ENCODE measurements at regions not wholly inside any gene's neighbourhood (a gene's known extent, or its start where the extent isn't known, plus 50 kb on each side); places are given as distances from the start of the nearest gene placed in this dataset.
A peak's percentile ranks its signal among the peaks of the same experiment; 100 is the strongest.
"Not testable (repeated sequence)": the region's sequence is repeated elsewhere in the genome, so short reads cannot be mapped to it uniquely, and the experiment has no call there.

DNA sequence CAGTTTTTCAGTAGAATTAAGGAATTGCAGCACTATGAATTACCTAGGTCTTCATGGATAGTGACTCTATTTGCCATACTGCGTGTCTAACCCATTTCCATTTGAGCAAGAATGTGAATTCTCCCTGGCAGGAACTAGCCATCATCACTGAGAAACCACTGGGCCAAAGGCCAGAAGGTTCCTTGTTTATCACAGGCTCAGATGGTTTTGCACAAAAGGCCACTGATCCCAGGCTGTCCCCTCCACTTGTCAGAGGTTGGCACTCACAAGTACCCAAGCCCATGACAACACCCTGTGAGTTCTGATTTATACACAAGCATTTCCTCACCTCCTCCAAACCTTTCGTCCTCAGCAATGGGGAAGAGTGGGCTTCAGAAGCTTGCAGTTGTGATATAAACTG is 131.8 kb downstream of the FOXB1 start:
- no peak for DNase-seq (ENCODE audit: low read depth)

DNA sequence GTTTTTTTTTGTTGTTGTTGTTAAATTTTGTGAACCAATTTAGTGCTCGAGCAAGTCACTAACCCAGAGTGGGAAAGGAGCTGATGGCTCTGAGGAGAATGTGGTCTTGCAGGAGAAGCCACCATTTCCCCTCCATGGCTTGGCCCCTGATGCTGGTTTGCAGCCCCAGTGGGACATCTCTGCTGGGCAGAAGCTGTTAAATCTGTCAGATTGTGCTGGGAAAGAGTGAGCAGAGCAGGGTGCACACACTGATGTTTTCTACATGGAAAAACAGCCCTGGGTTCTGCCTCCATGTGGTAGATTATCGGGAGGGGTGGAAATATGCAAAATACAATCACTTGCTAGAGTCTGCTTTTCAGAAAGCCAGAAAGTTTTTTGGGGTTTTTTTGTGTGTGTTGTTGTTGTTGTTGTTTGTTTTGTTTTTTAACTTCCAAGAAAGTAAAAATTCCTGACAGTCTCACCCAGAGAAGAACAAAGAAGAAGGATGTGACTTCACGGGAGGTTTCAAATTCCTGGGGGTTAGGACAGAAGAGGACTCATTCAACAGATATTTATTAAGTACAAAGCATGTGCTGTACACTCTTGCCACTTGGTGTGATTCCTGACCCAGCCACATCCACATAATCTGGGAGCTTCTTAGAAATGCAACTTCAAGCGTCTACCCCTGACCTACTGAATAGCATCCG is 133.7 kb downstream of the FOXB1 start:
- peak; percentile 46 for DNase-seq (ENCODE audit: low read depth)

DNA sequence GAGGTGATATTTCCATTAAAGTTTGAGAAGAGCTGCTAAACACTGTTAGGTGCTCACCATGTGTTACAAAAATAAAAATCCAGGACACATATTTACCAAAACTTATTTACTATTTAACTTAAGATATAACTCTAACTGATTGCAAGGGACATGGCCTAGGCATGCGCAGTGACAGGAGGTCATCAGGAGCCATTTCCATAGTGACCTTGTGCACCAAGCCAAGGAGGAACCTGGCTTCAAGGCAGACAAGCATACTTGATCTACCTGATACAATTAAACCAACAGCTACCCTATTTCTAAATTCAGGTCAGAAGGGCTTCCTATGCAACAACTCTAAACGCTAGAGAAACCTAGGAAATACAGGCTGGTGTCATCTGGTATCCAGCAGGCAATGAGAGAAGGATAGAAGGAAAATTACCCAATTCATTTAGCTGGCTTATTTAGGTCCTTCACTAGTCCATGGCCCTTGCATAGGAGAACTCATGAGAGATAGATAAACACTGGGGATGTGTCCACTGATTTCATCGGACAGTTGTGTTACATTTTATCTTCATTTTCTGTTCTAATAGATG is 134.4 kb downstream of the FOXB1 start:
- DNase-seq (ENCODE audit: low read depth) = no peak

DNA sequence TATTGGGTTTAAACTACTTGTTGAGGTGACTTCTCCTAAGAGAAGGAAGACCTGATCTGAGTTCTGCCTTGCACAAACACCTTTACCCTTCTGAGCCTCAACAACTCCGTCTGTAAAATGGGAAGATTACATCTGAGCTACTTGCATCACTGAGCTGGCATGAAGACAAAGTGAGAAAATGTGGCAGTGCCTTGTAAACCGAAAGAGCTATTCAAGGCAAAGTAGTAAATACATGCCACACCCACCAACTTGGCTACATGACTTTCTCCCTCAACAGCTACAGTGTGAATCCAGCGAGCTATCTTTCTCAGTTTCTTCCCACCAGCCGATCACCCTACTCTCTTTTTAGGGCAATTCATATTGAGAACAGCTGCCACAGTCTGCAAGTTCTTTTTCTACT is 148.3 kb downstream of the FOXB1 start:
- no peak for DNase-seq (ENCODE audit: low read depth)

DNA sequence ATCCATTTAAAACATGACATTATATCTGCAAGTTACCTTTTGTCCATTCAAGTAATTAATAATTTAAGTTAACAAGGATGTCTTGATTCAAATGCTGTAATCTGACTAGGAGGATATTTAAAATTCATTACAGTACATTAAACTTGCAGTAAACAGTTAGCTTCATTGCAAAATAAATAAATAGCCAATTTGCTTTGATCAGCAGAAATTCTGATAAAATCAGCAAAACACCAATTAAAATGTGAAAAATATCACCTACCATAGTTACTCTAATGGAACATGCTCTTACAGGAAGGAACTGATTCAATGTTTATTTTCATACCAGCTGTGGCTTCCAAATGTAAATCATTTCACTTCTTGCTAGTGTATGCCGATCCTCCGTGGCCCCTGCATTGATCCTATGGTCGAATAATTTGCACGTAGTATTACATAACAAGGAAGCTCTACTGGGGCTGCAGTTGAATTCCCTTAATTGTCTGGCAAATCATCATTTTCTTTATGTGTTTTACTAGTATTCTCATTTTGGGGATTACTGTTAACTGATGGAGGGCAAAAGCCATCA is 150.7 kb downstream of the FOXB1 start:
- no peak for DNase-seq (ENCODE audit: low read depth)

DNA sequence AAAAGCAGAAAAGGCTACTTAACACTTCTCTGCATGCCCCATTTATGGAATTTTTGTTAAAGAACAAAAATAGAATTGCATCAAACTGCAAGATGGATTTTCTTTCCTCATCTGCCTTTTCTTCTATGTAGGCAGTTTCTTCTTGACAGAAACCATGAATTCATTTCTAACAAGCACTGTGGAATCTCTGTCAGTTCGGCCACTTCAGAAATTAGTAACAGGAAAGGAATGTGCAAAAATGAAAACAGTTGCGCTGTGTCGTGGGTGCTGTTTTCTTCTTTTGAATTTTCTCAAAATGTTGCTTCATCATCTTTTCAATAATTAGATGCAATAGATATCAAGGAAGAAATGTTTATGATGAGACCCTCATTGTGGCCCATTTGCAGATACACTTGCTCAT is 151.6 kb downstream of the FOXB1 start:
- DNase-seq (ENCODE audit: low read depth) = peak; percentile 42

DNA sequence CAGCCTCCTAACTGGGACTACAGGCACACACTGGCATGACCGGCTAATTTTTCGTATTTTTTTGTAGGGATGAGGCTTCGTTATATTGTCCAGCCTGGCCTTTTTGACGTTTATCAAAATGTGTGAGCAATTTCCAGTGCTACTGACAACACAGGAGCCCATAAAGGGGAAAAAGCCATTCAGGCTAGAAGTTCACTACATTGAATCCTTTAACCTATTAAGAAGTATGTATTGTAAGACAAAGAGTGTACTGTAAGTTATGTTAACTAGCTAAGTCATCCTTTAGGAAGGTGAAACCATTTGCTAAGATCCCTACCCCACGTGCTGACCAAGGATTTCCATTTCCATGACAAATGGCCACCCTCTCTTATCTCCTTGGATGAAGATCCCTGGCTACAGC is 156.8 kb downstream of the FOXB1 start:
- DNase-seq (ENCODE audit: low read depth) = no peak

DNA sequence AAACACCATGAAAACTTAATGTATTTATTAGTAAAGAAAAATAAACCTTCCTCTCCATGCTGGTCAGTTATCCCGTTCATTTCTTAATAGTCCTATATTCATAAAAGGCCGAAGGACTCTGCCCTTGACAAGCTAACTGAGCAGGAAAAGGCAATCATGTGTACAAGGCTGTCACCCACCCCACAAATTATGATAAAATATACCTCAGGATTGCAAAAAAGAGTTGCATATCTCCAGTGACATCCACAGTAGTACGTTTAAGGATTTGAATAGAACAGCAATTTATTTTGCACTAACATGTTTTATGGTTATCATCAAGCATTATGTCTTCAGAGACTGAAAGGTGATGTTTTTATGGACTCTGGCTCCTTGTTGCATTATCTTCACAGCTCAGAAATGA is 157.6 kb downstream of the FOXB1 start:
- DNase-seq (ENCODE audit: low read depth) = no peak

DNA sequence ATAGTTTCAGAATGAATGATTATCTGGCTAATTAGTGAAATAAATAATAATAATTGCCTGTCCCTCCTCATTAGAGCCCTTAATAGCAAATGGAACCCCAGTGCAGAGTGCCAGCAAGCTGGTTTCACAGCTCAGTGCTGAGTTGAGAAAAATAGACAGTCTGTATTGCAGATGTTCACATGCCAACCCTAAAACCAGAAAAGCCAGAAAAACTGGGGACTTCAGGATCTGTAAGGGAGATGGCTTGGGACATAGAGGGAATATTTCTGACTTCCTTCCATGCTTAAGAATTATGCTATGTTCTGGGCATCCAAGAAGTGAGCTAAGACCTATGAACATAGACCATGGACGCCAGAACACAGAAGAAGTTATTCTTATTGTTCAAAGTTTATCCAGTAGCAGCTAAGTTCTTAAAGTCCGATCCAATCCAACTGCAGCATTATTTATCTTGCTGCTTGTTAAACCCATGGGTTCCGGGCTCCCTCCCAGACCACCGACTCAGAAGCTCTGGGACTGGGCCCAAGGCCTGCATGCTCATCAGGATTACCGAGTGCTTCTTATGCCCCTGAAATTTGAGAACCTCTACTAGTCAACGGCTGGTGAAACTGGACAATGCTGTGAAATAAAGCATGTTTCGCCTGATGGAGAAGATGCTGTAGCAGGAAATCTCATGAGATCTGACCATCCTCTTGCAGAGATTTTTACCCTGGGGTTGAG is 158.3 kb downstream of the FOXB1 start:
- DNase-seq (ENCODE audit: low read depth) = no peak

DNA sequence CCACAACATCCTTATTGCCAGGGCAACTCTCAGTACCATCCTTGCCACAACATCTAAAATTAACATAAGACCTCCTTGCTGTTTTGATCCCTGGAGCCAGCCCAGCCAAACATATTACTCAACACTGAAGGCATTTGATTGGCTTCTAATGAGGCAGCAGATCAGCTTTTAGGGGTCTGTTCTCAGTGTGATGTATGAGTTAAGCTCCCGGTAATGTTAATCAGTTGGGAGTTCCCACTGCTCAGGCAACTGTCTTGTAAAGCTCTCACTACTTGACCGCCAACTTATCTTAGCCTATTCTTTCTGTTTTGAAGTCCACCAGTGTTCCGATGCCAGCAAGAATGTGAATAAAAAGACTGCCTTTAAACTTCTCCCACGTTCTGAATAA is 158.9 kb downstream of the FOXB1 start:
- no peak for DNase-seq (ENCODE audit: low read depth)

DNA sequence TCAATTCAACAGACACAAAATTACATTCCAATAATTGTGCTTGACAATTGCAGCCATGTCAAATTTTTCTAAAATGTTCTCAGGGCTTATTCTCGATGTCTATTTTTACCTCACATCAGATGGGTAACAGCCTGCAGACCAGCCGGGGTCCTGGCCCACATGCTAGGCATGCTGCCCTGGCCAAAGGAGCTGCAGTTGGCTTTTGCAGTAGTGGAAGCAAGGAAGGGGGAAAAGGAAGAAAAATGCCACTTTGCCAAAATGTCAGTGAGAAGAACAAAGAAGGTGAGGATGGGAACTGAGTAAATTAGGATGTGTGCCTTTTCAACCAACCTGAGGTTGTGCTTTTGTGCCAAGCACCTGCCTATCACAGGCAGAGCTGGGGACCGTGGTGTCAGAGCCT is 161.0 kb downstream of the FOXB1 start:
- DNase-seq (ENCODE audit: low read depth) = no peak

DNA sequence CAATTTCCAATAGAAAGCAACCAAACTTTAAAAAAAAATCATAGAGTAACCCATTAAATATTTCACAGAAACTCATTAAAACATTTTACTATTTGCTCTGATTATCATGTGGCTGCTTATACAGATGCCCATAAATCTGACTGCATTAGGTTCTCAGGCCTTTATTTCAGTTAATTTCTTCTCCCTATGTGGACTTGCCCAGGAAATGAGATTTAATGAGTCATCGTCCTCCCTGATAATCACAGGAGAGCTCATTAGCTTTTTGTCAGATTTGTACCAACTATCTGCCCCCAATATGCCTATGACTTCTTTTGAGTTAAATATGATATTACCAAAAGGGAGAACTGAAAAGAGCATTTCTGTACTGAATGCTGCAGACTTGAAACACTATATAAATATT is 168.0 kb downstream of the FOXB1 start:
- DNase-seq (ENCODE audit: low read depth) = no peak

DNA sequence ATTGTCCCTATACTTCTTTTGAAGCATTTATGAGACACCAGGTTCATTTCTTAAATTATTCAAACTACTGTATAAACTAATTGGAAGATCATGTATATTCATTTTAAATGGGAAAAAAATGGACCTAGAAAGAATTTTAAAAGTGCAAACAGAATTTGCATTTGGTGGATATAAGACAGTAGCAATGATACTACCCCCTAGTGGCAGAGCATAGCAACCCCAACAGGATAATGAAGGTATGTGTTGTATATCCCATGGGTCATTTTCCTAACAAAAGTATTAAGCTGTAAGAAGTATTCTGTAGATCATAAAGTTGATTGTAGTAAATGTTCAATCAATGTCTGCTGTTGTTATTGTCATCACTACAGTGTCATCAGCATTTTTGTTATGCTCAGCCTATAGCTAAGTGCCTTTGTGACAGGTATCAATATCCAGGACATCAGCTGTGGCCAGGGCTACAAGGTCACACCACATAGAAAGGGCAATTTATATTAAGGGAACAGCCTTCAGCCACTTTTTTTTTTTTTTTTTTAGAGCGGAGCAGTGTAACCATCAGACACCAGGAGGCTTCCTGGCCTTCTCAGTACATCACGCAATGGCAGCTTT is 175.8 kb downstream of the FOXB1 start:
- peak; percentile 42 for DNase-seq (ENCODE audit: low read depth)

DNA sequence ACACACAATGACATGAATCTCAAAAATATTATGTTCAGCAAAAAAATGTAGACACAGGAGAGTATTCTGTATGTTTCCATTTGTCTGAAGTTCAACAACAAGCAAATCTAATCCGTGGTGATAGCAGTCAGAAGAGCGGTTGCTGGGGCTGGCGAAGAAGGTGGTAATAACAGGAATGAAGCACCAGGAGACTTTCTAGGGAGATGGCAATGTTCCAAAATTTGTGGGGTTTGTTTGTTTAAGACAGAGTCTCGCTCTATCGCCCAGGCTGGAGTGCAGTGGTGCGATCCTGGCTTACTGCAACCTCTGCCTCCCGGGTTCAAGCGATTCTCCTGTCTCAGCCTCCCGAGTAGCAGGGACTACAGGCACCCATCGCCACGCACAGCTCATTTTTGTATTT is 177.8 kb downstream of the FOXB1 start:
- not testable (repeated sequence) for DNase-seq (ENCODE audit: low read depth)

DNA sequence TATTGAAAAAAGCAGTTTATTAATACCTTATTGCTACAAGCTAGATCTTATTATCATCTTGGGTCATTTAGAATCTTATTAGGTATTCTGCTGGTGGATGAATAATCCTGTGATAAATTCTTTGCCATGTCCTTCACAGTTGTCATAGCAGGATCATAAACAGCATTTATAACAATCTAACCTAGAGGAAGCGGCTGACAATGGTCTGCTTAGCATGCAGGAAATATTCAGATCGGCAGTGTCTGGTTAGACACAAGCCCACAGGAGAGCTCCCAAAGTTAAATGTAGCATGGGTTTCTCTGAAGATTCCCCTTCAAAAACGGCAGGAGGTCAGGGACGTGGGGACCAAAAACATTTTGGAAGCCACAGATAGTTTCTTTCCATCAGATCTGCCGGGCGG is 179.3 kb downstream of the FOXB1 start:
- no peak for DNase-seq (ENCODE audit: low read depth)

DNA sequence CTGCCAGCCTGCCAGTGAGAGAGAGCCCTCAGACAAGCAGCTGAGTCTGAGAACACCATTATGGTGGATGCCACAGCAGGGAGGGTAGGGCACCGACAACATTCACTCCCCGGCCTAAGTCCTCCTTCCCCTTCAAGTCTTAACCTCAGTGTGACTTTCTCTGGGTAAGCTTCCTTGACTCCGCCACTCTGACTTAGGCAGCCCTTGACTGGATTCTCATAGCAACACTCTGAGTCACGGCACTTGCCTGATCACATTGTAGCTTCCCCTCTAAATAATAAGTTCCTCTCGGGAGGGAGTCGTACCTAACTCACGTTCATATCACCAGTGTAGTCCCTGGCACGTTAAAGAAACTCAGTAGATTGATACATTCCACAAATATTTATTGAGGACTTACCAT is 180.5 kb downstream of the FOXB1 start:
- DNase-seq (ENCODE audit: low read depth) = peak; percentile 17

DNA sequence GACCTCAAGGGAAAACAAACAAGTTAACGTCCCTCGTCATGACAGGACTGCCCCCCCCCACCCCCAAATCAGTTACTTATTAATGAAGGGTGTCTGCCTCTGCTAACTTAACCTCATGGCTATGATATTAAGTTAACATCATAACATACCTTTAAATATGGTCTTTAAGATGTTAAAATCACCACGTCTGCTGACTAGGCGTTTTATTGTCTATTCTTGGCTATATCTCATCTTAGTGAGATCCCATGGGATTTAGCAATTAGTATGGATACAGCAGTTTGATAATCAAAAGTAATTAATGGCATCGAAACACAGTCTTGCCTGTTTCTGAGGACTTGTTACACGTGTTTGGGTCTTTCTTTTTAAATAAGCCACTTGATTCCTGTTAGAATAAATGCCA is 186.9 kb downstream of the FOXB1 start:
- no peak for DNase-seq (ENCODE audit: low read depth)

DNA sequence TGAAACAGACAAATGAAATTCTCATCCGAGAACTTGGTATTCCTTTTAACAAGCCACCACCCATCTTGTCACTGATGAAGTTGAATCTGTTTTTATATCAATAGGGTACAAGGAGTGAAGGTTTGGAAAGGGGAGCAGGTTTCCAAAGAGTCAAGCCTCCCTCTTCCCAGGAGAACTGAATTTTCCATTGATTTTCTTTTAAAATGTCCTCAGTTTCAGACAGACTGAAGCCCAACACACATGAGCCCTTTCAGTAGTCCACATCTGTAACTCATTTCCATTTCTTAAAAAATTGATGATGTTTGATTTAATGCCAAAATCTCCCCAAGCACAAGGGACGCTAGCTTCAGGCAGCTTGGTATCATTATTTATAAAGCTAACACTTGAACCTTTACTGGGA is 187.7 kb downstream of the FOXB1 start:
- DNase-seq (ENCODE audit: low read depth) = no peak

DNA sequence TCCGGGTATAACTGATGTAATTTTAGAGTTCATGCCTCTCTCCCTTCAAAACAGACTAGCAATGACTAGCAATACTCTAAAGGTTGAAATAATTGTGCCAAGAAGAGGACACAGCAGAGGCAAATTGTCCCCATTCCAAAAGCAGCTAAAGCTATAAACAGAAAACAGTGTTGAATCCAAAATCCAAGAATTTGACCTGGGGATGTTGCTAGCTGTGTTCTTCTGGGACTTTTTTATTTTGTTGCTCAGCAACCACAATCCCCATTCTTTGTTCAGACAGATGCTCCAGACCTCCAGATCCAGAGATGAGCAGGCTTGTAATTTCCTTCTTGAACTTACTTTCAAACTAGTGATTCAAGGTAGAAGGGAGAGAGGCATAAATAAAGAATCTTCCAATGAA is 191.5 kb downstream of the FOXB1 start:
- no peak for DNase-seq (ENCODE audit: low read depth)

DNA sequence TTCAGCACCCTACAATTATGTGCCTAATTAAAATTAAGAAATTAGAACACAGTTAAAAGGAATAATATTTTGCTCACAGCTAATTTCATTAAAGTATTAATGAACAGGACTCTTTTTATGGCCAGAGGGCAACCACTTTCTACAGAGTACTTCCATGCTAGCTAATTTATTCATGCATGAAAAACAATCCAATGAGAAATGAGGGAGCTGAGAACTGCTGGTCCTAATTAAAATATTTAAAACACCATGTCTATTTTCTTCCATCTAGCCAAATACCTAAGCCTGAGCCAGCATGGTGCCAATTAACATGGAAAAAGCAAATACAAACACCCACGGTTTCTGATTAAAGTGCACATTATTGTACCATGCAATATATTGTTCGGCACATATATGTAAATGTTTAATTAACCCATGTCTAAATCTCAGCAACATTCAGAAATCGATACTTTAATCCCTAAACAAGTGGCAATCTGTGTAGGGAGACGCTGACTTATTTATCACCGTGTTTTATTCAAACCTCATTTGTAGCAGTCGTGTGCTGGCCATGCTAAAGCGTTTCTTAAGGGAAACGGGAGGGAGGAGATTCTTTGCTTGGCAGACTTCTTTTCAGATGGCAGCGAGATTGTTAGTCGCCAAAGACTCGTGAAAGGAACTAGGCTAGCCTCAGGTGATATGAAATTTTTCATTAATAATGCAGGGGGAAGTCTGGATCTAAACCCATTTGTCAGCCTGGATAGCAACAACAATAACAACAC is 193.5 kb downstream of the ANXA2 start:
- no peak for DNase-seq (ENCODE audit: low read depth)

DNA sequence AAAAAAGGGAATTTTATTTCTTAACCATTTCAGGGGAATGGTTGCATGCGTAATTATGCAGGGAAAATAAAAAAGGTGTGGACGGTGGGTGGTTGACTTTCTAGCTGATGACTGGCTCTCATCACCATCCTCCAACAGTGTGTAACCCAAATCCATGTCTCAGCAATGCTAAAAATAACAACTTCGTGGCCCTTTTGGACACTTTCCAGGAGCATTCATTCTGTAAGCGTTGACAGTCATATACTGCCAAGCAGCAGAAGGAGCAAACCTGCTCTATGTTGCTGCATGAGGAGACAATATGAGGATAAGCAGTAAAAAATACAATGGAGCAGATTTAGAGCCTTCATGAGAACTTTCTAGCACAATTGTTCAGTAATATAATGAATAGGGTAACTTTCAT is 189.1 kb downstream of the ANXA2 start:
- peak; percentile 3 for DNase-seq (ENCODE audit: low read depth)

DNA sequence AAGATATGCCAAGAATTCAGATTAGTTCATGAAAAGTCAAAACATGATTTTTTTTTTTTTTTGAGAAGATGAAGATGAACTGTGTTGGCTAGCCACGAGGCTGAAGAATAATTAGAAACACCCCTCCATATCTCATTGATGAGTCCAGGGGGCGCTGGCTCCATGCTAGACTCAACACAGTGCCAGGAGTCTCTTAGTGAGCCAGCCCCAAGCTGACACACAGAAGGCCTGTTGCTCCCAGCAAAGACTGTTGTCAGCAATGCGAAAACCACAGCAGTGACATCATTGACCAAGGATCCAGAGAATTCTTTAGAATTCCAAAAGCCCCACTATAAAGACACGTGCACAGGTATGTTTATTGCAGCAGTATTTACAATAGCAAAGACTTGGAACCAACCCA is 185.2 kb downstream of the ANXA2 start:
- peak; percentile 31 for DNase-seq (ENCODE audit: low read depth)

All from RPMI7951 (cell line).